COR-L47 (cell line): ENCODE measurements at regions not wholly inside any gene's neighbourhood (a gene's known extent, or its start where the extent isn't known, plus 50 kb on each side); places are given as distances from the start of the nearest gene placed in this dataset.
A peak's percentile ranks its signal among the peaks of the same experiment; 100 is the strongest.
"Not testable (repeated sequence)": the region's sequence is repeated elsewhere in the genome, so short reads cannot be mapped to it uniquely, and the experiment has no call there.

ENCODE experiments used
- DNase-seq: peaks from one replicate; lab custom pipeline; 2025; lab: John Stamatoyannopoulos, UW

- DNase-seq: no peak
These were observed 362.8 kb upstream of the FOXK1 start for GRCh38 chr7:4319280-4319679.

- no peak for DNase-seq
These were observed 356.4 kb upstream of the FOXK1 start for GRCh38 chr7:4325732-4326131.

- no peak for DNase-seq
These were observed 350.4 kb upstream of the FOXK1 start for GRCh38 chr7:4331711-4332110.

- DNase-seq: no peak
These were observed 343.5 kb upstream of the FOXK1 start for GRCh38 chr7:4338556-4338955.

GRCh38 chr7:4343272-4344247 is 338.5 kb upstream of the FOXK1 start:
- no peak for DNase-seq

- DNase-seq: no peak
These were observed 337.1 kb upstream of the FOXK1 start for GRCh38 chr7:4345004-4345403.

- no peak for DNase-seq
These were observed 330.0 kb upstream of the FOXK1 start for GRCh38 chr7:4352069-4352468.

- no peak for DNase-seq
These were observed 320.3 kb upstream of the FOXK1 start for GRCh38 chr7:4361774-4362173.

GRCh38 chr7:4383584-4383983 is 298.5 kb upstream of the FOXK1 start:
- no peak for DNase-seq

GRCh38 chr7:4386190-4386589 is 295.9 kb upstream of the FOXK1 start:
- peak; percentile 13 for DNase-seq

- DNase-seq: not testable (repeated sequence)
These were observed 291.0 kb upstream of the FOXK1 start for GRCh38 chr7:4391103-4391502.

- no peak for DNase-seq
These were observed 287.4 kb upstream of the FOXK1 start for GRCh38 chr7:4394736-4395135.

GRCh38 chr7:4399121-4399520 is 283.0 kb upstream of the FOXK1 start:
- DNase-seq: no peak

- DNase-seq: no peak
These were observed 282.5 kb upstream of the FOXK1 start for GRCh38 chr7:4399596-4399995.

GRCh38 chr7:4406288-4407058 is 275.6 kb upstream of the FOXK1 start:
- no peak for DNase-seq

- DNase-seq: no peak
These were observed 272.1 kb upstream of the FOXK1 start for GRCh38 chr7:4409946-4410345.

GRCh38 chr7:4416396-4417056 is 265.6 kb upstream of the FOXK1 start:
- DNase-seq: no peak

- no peak for DNase-seq
These were observed 253.6 kb upstream of the FOXK1 start for GRCh38 chr7:4428526-4428925.

GRCh38 chr7:4430227-4430626 is 251.9 kb upstream of the FOXK1 start:
- DNase-seq: no peak

GRCh38 chr7:4434306-4434705 is 247.8 kb upstream of the FOXK1 start:
- DNase-seq: no peak

GRCh38 chr7:4436361-4436895 is 245.7 kb upstream of the FOXK1 start:
- DNase-seq: no peak

GRCh38 chr7:4436936-4437335 is 245.2 kb upstream of the FOXK1 start:
- no peak for DNase-seq
